ENCODE measurements at regions not wholly inside any gene's neighbourhood (a gene's known extent, or its start where the extent isn't known, plus 50 kb on each side); places are given as distances from the start of the nearest gene placed in this dataset.

DNA sequence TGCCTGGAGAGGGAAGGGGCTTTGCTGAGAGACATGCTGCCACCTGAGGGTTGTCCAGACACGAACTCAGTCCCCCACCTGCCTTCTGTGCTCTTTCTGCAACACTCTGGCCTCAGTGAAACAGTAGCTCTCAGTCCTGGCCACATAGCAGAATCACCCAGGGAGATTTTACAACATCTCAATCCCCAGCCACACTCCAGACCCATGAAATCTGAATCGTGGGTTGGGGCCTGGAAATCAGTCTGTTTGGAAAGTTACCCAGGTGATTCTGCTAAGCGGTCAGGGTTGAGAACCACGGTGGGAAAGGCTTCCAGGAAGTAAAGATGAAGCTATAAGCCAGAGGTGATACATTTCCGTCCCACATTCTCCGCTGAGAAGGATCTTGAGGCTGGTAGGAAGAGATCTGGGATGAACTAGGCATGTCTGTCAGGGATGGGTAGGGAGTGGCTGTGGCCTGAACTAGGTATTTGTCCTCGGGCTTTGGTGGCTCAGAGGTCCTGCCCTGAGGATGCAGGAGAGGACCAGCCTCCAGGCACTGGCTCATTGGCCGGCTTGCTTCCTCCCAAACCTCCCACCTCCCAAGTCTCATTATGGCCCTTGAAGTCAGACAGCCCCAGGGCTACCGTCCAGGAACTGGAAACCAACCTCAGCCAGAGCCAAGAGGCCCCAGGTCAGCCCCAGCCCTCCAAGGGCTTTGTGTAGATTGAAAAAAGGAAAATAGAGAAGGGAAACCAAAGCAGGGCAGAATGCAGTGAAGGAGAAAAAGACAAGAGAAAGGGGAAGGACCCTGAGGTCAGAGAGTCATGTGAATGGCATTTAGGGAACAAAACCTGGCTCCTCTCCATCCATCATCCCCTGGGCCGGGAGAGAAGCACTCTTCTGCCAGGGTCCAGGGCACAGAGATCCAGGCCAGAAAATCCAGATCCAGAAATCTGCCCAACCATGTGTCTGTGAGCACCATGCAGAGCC, 119.6 kb downstream of the ZFP36L2 start:
- Histone ChIP-seq H3K36me3 (ENCODE audit: low read depth) (no peaks in the 10 kb centered on the region), H3K4me2 (ENCODE audit: unreplicated experiment) (no peak overlapping the region), H3K9me3 (ENCODE audit: low read depth) (no peaks in the 10 kb centered on the region), H4K20me1 (ENCODE audit: insufficient read depth) (no peaks in the 10 kb centered on the region), H3K79me2 (ENCODE audit: insufficient read depth) (no peaks in the 10 kb centered on the region), H3K9me2 (ENCODE audit: insufficient read depth) (no peaks in the 10 kb centered on the region), H3K4me1 (ENCODE audit: insufficient read depth) (peaks cover 27% of the 10 kb centered on the region), H2AFZ (peak overlapping the region; percentile 49), H3K27me3 (replicated peaks; ENCODE audit: insufficient read depth) (no peaks in the 10 kb centered on the region), H3K4me3 (no peak overlapping the region), H3K9ac (no peak overlapping the region), H3F3A (ENCODE audit: insufficient read depth) (peaks cover 4% of the 10 kb centered on the region; the same call in 1 of the 2 replicates), H3K27ac (no peak overlapping the region)
- in situ Hi-C loops (cut with MboI) = no loop called here
- no peak for DNase-seq
- TF ChIP-seq EZH2 (IDR thresholded peaks at IDR 0.05; ENCODE audit: insufficient read depth, poor library complexity, severe bottlenecking) (no peak), EZH2phosphoT487 (IDR thresholded peaks at IDR 0.05; ENCODE audit: insufficient read depth, low read depth) (no peak)
- 66 to 68% methylated on average over 10 of the region's 10 CpGs for WGBS, 2 experiments (ENCODE audit: low coverage in 1 of 2, low lambda C conversion rate in 2 of 2, missing lambda C conversion rate in 2 of 2)

DNA sequence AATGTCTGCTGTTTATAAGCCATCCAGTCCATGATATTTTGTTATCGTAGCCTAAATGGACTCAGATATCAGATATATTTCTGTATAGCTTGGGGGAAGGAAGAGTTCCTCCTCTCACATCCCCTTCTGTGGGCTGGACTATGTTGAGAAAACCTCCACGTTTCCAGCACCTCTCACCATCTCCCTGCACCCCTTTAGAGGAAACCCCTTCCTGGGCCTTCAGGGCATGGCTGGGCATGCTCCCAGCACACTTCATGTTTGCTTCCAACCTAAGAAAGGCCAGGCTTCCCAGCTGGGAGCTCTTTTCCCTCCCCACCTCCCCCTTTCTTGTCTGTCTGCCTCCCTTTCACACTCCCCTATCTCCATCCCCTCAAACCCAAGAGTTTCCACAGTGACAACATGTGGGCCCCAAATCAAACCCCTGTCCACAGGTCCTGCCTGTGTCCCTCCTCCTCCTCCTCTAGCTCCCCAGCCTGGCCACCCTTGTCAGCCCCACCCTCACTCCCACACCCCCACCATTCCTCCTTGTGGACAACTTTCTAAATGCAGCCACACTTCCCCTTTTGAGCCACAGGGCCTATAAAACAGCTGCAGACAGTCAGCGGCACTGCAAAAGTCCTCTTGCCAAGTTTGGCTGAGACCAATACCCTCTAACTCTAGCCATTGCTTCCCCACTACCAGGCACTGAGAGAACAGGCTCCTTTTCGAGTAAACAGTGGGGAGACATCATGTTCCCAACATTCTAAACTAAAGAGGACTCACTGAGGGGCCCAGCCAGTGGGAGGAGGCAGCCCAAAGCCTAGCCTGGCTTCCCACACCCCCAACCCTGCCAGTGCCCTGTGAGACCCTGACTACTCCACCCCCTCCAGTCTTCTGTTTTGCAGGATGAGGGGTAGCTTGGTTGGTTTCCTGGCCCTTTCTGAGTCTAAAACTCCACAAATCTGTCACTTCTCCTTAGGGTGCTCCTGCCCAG, 120.5 kb downstream of the ZFP36L2 start:
- peak; percentile 57 for DNase-seq
- Histone ChIP-seq H3K79me2 (ENCODE audit: insufficient read depth) (no peaks in the 10 kb centered on the region), H4K20me1 (ENCODE audit: insufficient read depth) (no peaks in the 10 kb centered on the region), H3K4me1 (ENCODE audit: insufficient read depth) (peaks cover 26% of the 10 kb centered on the region), H3K4me3 (no peak overlapping the region), H3K9ac (no peak overlapping the region), H3F3A (ENCODE audit: insufficient read depth) (peaks cover 4% of the 10 kb centered on the region; the same call in 1 of the 2 replicates), H3K9me2 (ENCODE audit: insufficient read depth) (no peaks in the 10 kb centered on the region), H3K36me3 (ENCODE audit: low read depth) (no peaks in the 10 kb centered on the region), H3K9me3 (ENCODE audit: low read depth) (no peaks in the 10 kb centered on the region), H2AFZ (peak overlapping the region; percentile 49), H3K27ac (no peak overlapping the region), H3K27me3 (replicated peaks; ENCODE audit: insufficient read depth) (no peaks in the 10 kb centered on the region), H3K4me2 (ENCODE audit: unreplicated experiment) (no peak overlapping the region)
- 80% methylated on average over 4 of the region's 4 CpGs for WGBS, 2 experiments (ENCODE audit: low coverage in 1 of 2, low lambda C conversion rate in 2 of 2, missing lambda C conversion rate in 2 of 2)
- TF ChIP-seq EZH2phosphoT487 (IDR thresholded peaks at IDR 0.05; ENCODE audit: insufficient read depth, low read depth) (no peak), EZH2 (IDR thresholded peaks at IDR 0.05; ENCODE audit: insufficient read depth, poor library complexity, severe bottlenecking) (no peak)
- in situ Hi-C loops (cut with MboI) = no loop called here

DNA sequence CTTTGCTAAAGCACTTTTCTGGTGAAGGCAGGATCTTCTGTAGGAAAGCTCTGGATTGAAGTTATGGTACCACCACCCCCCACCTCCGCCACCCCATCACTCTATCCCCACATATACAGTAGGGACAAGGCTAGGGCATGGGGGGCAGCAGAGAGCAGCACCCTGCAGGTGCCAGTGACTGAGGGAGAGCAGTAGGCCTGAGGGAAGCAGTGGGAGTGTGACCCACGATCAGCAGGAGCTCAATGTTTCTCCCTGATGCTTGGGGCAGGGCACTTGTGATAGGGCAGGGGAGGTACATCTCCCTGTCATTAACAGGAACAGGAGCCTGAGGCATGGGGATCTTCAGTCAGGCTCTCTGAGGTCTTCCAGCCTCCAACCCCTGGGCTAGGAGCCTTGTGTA, 121.6 kb downstream of the ZFP36L2 start:
- Histone ChIP-seq H3K4me3 (no peak overlapping the region), H3K27ac (no peak overlapping the region), H3K9me3 (ENCODE audit: low read depth) (no peaks in the 10 kb centered on the region), H3K36me3 (ENCODE audit: low read depth) (no peaks in the 10 kb centered on the region), H2AFZ (no peak overlapping the region), H4K20me1 (ENCODE audit: insufficient read depth) (no peaks in the 10 kb centered on the region), H3K9ac (no peak overlapping the region), H3K27me3 (replicated peaks; ENCODE audit: insufficient read depth) (no peaks in the 10 kb centered on the region), H3K4me1 (ENCODE audit: insufficient read depth) (peaks cover 16% of the 10 kb centered on the region; the same call in 1 of the 2 replicates), H3K79me2 (ENCODE audit: insufficient read depth) (no peaks in the 10 kb centered on the region), H3F3A (ENCODE audit: insufficient read depth) (no peaks in the 10 kb centered on the region), H3K9me2 (ENCODE audit: insufficient read depth) (no peaks in the 10 kb centered on the region), H3K4me2 (ENCODE audit: unreplicated experiment) (no peak overlapping the region)
- in situ Hi-C loops (cut with MboI) = no loop called here
- 89 to 97% methylated on average over 2 of the region's 2 CpGs for WGBS, 2 experiments (ENCODE audit: low coverage in 1 of 2, low lambda C conversion rate in 2 of 2, missing lambda C conversion rate in 2 of 2)
- DNase-seq = no peak
- TF ChIP-seq EZH2phosphoT487 (IDR thresholded peaks at IDR 0.05; ENCODE audit: insufficient read depth, low read depth) (no peak), EZH2 (IDR thresholded peaks at IDR 0.05; ENCODE audit: insufficient read depth, poor library complexity, severe bottlenecking) (no peak)

DNA sequence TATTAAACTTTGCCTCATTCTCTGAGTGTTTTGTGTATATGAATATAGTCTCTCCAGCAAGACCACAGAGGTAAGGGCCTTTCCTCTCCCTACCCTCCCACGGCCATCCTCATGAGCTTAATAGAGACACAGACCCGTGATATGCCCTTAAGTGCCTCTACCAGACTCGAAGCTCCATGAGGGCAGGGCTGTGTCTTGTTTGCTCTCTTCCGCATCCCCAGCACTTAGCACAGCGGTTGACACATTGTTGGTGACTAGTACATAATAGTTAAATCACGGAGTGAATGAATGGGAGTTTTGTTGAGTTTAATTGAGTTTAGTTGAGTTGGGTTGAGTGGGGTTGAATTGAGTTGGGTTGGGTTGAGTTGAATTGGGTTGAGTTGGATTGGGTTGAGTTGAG, 122.3 kb downstream of the ZFP36L2 start:
- H3F3A ChIP-seq (ENCODE audit: insufficient read depth) = no peaks in the 10 kb centered on the region
- no peaks in the 10 kb centered on the region for H3K9me2 ChIP-seq (ENCODE audit: insufficient read depth)
- WGBS, 2 experiments (ENCODE audit: low coverage in 1 of 2, low lambda C conversion rate in 2 of 2, missing lambda C conversion rate in 2 of 2) = 88 to 90% methylated on average over 6 of the region's 6 CpGs
- no peaks in the 10 kb centered on the region for H3K79me2 ChIP-seq (ENCODE audit: insufficient read depth)
- no peak overlapping the region for H3K9ac ChIP-seq
- no peak overlapping the region for H3K4me3 ChIP-seq
- no peak for DNase-seq
- H3K4me2 ChIP-seq (ENCODE audit: unreplicated experiment) = no peak overlapping the region
- H3K27ac ChIP-seq = no peak overlapping the region
- in situ Hi-C loops (cut with MboI) = no loop called here
- H2AFZ ChIP-seq = no peak overlapping the region
- H3K4me1 ChIP-seq (ENCODE audit: insufficient read depth) = peaks cover 16% of the 10 kb centered on the region; the same call in 1 of the 2 replicates
- H3K9me3 ChIP-seq (ENCODE audit: low read depth) = no peaks in the 10 kb centered on the region
- no peaks in the 10 kb centered on the region for H4K20me1 ChIP-seq (ENCODE audit: insufficient read depth)
- no peak for TF ChIP-seq EZH2phosphoT487 (IDR thresholded peaks at IDR 0.05; ENCODE audit: insufficient read depth, low read depth)
- TF ChIP-seq EZH2 (IDR thresholded peaks at IDR 0.05; ENCODE audit: insufficient read depth, poor library complexity, severe bottlenecking) = no peak
- no peaks in the 10 kb centered on the region for H3K36me3 ChIP-seq (ENCODE audit: low read depth)
- no peaks in the 10 kb centered on the region for H3K27me3 ChIP-seq (replicated peaks; ENCODE audit: insufficient read depth)
